ENCODE measurements at regions not wholly inside any gene's neighbourhood (a gene's known extent, or its start where the extent isn't known, plus 50 kb on each side); places are given as distances from the start of the nearest gene placed in this dataset.

- DNase-seq = no peak
These were observed 68.6 kb upstream of the ONECUT1 start for GRCh38 chr15:52858782-52859176.

- no peak for DNase-seq
These were observed 68.0 kb upstream of the ONECUT1 start for GRCh38 chr15:52857937-52858781.

- no peak for DNase-seq
These were observed 67.3 kb upstream of the ONECUT1 start for GRCh38 chr15:52857471-52857870.

- no peak for DNase-seq
These were observed 66.2 kb upstream of the ONECUT1 start for GRCh38 chr15:52856286-52856685.

GRCh38 chr15:52855157-52855556 lies 65.0 kb upstream of the ONECUT1 start:
- DNase-seq = no peak

GRCh38 chr15:52844823-52845222 lies 54.7 kb upstream of the ONECUT1 start:
- no peak for DNase-seq
